ENCODE measurements at regions not wholly inside any gene's neighbourhood (a gene's known extent, or its start where the extent isn't known, plus 50 kb on each side); places are given as distances from the start of the nearest gene placed in this dataset.
"Not testable (repeated sequence)": the region's sequence is repeated elsewhere in the genome, so short reads cannot be mapped to it uniquely, and the experiment has no call there.

DNA sequence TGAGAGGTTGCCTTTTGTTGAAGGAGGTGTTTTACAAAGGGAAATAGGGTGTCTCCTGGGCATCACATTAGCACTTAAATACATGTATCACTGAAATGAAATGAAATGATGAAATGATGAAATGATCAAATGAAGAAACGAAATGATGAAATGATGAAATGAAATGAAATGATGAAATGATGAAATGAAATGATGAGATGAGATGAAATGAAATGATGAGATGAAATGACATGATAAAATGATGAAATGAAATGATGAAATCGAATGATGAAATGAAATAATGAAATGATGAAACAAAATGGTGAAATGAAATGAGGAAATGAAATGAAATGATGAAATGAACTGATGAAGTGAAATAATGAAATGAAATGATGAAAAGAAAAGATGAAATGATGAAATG is 137.6 kb upstream of the ERV3-1 start:
- not testable (repeated sequence) for TF ChIP-seq CTCF, POLR2A (IDR thresholded peaks at IDR 0.05)
